ENCODE measurements at regions not wholly inside any gene's neighbourhood (a gene's known extent, or its start where the extent isn't known, plus 50 kb on each side); places are given as distances from the start of the nearest gene placed in this dataset.

GRCh38 chr15:45794304-45794703 is 159.5 kb downstream of the SQOR start:
- TF ChIP-seq POU5F1 (IDR thresholded peaks at IDR 0.05; ENCODE audit: low read depth, low read length) (no peak), RFX5 (IDR thresholded peaks at IDR 0.05; ENCODE audit: borderline replicate concordance, low read depth, low read length) (no peak), BCL11A (IDR thresholded peaks at IDR 0.05; ENCODE audit: low read depth in 2 of 2, low read length in 2 of 2) (no peak), HDAC2 (IDR thresholded peaks at IDR 0.05; ENCODE audit: borderline replicate concordance in 1 of 2, low read depth in 2 of 2, low read length in 2 of 2) (no peak), MAX (IDR thresholded peaks at IDR 0.05) (no peak)

All from H1 (cell line).